Rectal smooth muscle tissue (tissue), 1 donor: ENCODE measurements at regions not wholly inside any gene's neighbourhood (a gene's known extent, or its start where the extent isn't known, plus 50 kb on each side); places are given as distances from the start of the nearest gene placed in this dataset.
"Not testable (repeated sequence)": the region's sequence is repeated elsewhere in the genome, so short reads cannot be mapped to it uniquely, and the experiment has no call there.

ENCODE experiments used
- H3K27ac ChIP-seq: one replicate; pipeline ENCODE4 v1.7.0; 2013; ENCODE audit warnings: low read depth, low read length, inconsistent platforms
- H3K27me3 ChIP-seq: one replicate; pipeline ENCODE4 v1.7.0; 2013; ENCODE audit warnings: low read length; ENCODE audit not compliant: control insufficient read depth, insufficient read depth
- H3K36me3 ChIP-seq: one replicate; pipeline ENCODE4 v1.7.0; 2013; ENCODE audit warnings: low read length; ENCODE audit not compliant: control insufficient read depth, insufficient read depth
- H3K4me1 ChIP-seq: one replicate; pipeline ENCODE4 v1.7.0; 2013; ENCODE audit warnings: low read length; ENCODE audit not compliant: control insufficient read depth, insufficient read depth
- H3K4me3 ChIP-seq: one replicate; pipeline ENCODE4 v1.7.0; 2013; ENCODE audit warnings: low read length
- H3K9ac ChIP-seq: one replicate; pipeline ENCODE4 v1.7.0; 2013; ENCODE audit warnings: low read length

DNA sequence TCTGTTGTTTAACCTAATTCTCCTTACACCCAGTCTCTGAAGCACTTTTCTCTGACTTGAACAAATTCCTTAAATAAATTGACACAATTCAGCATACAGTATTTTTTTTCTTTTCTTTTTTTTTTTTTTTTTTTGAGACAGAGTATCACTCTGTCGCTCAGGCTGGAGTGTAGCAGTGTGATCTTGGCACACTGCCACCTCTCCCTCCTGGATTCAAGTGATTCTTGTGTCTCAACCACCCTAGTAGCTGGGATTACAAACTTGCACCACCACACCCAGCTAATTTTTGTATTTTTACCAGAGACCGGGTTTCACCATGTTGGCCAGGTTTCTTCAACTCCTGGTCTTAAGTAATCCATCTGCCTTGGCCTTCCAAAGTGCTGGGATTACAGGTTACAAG lies 1498.1 kb upstream of the PCDH10 start:
- H3K4me1 ChIP-seq, result no peaks in the 10 kb centered on the region
- H3K9ac ChIP-seq, result no peak overlapping the region
- no peaks in the 10 kb centered on the region for H3K36me3 ChIP-seq
- no peak overlapping the region for H3K27ac ChIP-seq
- H3K27me3 ChIP-seq, result no peaks in the 10 kb centered on the region
- H3K4me3 ChIP-seq, result no peak overlapping the region

DNA sequence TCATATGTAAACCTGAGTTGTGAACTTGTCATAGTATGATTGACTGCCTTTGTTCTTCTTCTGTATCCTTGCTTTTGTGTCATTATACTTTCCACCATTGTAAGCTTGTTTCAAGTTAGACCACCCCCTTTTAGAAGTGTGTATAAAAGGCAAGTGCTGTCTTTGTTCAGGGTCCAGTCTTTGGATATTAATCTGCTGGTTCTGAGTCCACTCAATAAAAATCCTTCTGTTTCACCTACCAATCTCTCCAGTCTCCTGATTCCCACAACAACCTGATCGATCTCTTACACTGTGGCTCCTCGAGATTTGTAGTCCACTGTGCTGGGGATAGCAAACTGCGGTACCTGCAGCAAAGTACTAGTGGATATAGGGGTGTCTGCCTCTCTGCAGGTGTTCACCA lies 1465.8 kb upstream of the PCDH10 start:
- not testable (repeated sequence) for H3K4me3 ChIP-seq, H3K4me1 ChIP-seq, H3K9ac ChIP-seq, H3K36me3 ChIP-seq, H3K27ac ChIP-seq, H3K27me3 ChIP-seq

DNA sequence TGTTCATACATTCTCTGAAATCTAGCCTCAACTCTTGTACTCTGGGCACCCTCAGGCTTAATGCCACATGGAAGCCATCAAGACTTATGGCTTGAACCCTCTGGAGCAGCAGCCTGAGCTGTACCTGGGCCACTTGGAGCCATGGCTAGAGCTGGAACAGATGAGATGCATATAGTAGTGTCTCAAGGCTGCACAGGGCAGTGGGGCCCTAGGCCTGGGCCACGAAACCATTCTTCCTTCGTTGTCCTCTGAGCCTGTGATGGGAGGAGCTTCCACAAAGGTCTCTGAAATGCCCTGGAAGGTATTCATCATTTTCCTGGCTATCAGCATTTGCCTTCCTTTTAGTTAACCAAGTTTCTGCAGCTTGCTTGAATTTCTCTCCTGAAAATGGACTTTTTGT lies 1427.2 kb upstream of the PCDH10 start:
- H3K27me3 ChIP-seq, result no peaks in the 10 kb centered on the region
- no peak overlapping the region for H3K4me3 ChIP-seq
- no peaks in the 10 kb centered on the region for H3K36me3 ChIP-seq
- H3K27ac ChIP-seq, result no peak overlapping the region
- no peaks in the 10 kb centered on the region for H3K4me1 ChIP-seq
- no peak overlapping the region for H3K9ac ChIP-seq

DNA sequence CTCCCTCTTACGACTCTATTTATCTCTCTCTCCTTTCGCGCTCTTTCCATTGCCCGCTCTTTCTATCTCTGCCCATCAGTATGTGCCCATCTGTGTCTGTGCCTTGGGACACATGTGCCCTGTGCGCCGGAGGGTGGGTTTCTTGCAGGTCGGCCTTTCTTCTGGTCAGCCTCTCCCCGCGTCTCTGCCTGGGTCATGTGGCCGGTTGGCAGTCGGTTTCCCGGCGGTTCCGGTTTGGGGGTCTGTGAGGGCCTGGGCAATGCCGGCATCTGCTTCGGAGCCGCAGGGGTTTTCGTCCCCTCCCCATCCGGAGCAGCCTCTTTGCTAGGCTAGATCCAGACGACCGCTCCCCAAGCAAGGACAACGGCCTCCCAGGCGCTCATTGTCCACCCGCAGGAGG lies 1426.0 kb upstream of the PCDH10 start:
- not testable (repeated sequence) for H3K4me3 ChIP-seq, H3K9ac ChIP-seq, H3K27ac ChIP-seq, H3K27me3 ChIP-seq, H3K36me3 ChIP-seq, H3K4me1 ChIP-seq

DNA sequence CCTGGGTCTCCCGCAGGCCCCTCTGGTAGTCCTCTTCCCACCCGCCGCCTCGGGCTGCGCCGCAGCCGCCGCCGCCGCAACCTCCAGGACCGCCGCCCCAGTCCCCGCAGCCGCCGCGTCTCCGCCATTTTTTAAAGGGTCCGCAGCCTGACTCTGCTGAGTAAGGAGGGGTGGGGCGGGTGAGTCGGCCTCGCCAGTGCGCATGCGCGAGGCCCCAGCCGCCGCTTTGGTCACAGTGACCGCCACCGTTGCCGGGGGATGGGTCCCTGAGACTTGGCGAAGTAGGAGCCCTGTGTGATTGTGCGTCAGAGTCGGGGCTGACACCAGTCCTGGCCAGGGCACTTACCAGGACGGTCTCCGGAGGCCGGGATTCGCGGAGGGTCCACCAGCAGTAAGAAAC lies 1424.2 kb upstream of the PCDH10 start:
- H3K36me3 ChIP-seq, H3K27me3 ChIP-seq, H3K4me1 ChIP-seq, H3K27ac ChIP-seq, H3K9ac ChIP-seq: not testable (repeated sequence)
- peak overlapping the region; percentile 52 for H3K4me3 ChIP-seq

DNA sequence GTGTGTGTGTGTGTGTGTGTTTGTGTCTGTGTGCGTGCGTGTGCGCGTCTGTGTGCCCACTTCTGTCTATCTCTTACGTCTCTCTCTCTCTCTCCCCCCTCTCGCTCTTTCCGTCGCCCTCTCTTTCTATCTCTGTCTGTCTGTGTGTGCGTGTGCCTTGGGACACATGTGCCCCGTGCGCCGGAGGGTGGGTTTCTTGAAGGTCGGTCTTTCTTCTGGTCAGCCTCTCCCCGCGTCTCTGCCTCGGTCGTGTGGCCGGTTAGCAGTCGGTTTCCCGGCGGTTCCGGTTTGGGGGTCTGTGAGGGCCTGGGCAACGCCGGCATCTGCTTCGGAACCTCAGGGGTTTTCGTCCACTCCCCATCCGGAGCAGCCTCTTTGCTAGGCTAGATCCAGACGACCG lies 1423.6 kb upstream of the PCDH10 start:
- H3K4me3 ChIP-seq, H3K36me3 ChIP-seq, H3K27me3 ChIP-seq, H3K27ac ChIP-seq, H3K9ac ChIP-seq, H3K4me1 ChIP-seq: not testable (repeated sequence)

DNA sequence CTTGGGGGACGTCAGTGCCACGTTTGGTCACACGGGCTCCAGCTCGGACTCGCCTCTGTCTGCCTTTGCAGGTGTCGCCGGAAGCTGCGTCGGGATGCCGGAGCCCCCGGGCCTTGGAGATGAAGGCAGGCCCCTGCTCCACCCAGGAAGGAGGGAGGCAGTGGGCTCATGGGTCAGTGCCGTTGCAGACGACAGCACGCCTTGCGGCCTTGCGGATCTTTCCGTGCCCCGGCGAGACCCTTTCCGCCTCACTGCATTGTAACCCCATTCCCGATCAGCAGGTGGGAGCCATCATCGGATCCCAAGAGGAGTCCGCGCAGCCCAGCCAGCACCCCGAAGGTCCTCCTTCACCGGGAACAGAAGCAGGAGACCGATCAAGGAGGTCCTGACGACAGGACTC lies 1422.2 kb upstream of the PCDH10 start:
- not testable (repeated sequence) for H3K9ac ChIP-seq, H3K27ac ChIP-seq, H3K36me3 ChIP-seq, H3K4me3 ChIP-seq, H3K4me1 ChIP-seq, H3K27me3 ChIP-seq

DNA sequence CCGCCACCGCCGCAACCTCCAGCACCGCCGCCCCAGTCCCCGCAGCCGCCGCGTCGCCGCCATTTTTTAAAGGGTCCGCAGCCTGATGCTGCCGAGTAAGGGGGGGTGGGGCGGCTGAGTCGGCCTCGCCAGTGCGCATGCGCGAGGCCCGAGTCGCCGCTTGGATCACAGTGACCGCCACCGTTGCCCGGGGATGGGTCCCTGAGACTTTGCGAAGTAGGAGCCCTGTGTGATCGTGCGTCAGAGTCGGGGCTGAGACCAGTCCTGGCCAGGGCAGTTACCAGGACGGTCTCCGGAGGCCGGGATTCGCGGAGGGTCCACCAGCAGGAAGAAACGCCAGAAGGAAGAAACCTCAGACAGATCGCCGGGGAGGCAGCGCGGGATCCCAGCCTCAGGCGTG lies 1421.7 kb upstream of the PCDH10 start:
- not testable (repeated sequence) for H3K27ac ChIP-seq, H3K9ac ChIP-seq, H3K27me3 ChIP-seq, H3K36me3 ChIP-seq, H3K4me3 ChIP-seq, H3K4me1 ChIP-seq

DNA sequence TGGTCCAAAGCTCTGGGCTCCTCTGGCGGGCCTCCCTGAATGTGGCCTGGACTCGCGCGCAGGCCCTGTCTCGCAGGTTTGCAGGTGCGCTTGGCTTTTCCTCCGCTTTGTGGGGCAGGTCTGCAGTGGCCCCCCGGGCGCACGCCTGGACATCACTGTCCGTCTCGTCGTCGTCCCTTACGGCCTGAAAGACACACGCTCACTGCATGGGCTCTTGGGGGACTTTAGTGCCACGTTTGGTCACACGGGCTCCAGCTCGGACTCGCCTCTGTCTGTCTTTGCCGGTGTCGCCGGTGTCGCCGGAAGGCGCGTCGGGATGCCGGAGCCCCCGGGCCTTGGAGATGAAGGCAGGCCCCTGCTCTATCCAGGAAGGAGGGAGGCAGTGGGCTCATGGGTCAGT lies 1419.9 kb upstream of the PCDH10 start:
- not testable (repeated sequence) for H3K4me3 ChIP-seq, H3K27me3 ChIP-seq, H3K9ac ChIP-seq, H3K36me3 ChIP-seq, H3K4me1 ChIP-seq, H3K27ac ChIP-seq

DNA sequence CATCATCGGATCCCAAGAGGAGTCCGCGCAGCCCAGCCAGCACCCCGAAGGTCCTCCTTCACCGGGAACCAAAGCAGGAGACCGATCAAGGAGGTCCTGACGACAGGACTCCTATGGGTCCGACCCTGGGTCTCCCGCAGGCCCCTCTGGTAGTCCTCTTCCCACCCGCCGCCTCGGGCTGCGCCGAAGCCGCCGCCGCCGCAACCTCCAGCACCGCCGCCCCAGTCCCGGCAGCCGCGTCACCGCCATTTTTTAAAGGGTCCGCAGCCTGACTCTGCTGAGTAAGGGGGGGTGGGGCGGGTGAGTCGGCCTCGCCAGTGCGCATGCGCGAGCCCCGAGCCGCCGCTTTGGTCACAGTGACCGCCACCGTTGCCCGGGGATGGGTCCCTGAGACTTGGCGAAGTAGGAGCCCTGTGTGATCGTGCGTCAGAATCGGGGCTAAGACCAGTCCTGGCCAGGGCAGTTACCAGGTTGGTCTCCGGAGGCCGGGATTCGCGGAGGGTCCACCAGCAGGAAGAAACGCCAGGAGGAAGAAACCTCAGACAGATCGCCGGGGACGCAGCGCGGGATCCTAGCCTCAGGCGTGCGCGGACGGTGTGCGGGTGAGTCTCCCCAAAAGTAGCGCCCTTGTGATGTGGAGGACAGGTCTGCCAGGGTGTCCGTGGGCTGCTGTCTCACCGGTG lies 1419.2 kb upstream of the PCDH10 start:
- H3K27ac ChIP-seq, H3K36me3 ChIP-seq, H3K4me3 ChIP-seq, H3K27me3 ChIP-seq, H3K4me1 ChIP-seq, H3K9ac ChIP-seq: not testable (repeated sequence)

DNA sequence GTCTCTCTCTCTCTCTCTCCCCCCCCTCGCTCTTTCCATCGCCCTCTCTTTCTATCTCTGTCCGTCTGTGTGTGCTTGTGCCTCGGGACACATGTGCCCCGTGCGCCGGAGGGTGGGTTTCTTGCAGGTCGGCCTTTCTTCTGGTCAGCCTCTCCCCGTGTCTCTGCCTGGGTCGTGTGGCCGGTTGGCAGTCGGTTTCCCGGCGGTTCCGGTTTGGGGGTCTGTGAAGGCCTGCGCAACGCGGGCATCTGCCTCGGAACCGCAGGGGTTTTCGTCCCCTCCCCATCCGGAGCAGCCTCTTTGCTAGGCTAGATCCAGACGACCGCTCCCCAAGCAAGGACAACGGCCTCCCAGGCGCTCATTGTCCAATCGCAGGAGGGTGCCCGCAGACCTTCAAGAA lies 1418.5 kb upstream of the PCDH10 start:
- H3K36me3 ChIP-seq, H3K27me3 ChIP-seq, H3K9ac ChIP-seq, H3K4me1 ChIP-seq, H3K4me3 ChIP-seq, H3K27ac ChIP-seq: not testable (repeated sequence)

DNA sequence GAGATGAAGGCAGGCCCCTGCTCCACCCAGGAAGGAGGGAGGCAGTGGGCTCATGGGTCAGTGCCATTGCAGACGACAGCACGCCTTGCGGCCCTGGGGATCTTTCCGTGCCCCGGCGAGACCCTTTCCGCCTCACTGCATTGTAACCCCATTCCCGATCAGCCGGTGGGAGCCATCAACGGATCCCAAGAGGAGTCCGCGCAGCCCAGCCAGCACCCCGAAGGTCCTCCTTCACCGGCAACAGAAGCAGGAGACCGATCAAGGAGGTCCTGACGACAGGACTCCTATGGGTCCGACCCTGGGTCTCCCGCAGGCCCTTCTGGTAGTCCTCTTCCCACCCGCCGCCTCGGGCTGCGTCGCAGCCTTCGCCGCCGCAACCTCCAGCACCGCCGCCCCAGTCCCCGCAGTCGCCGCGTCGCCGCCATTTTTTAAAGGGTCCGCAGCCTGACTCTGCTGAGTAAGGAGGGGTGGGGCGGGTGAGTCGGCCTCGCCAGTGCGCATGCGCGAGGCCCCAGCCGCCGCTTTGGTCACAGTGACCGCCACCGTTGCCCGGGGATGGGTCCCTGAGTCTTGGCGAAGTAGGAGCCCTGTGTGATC lies 1417.0 kb upstream of the PCDH10 start:
- not testable (repeated sequence) for H3K4me3 ChIP-seq, H3K9ac ChIP-seq, H3K4me1 ChIP-seq, H3K36me3 ChIP-seq, H3K27ac ChIP-seq, H3K27me3 ChIP-seq

DNA sequence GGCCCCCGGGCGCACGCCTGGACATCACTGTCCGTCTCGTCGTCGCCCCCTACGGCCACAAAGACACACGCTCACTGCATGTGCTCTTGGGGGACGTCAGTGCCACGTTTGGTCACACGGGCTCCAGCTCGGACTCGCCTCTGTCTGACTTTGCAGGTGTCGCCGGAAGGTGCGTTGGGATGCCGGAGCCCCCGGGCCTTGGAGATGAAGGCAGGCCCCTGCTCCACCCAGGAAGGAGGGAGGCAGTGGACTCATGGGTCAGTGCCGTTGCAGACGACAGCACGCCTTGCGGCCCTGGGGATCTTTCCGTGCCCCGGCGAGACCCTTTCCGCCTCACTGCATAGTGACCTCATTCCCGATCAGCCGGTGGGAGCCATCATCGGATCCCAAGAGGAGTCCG lies 1414.8 kb upstream of the PCDH10 start:
- not testable (repeated sequence) for H3K27ac ChIP-seq, H3K36me3 ChIP-seq, H3K4me1 ChIP-seq, H3K27me3 ChIP-seq, H3K9ac ChIP-seq, H3K4me3 ChIP-seq
